ENCODE measurements at regions not wholly inside any gene's neighbourhood (a gene's known extent, or its start where the extent isn't known, plus 50 kb on each side); places are given as distances from the start of the nearest gene placed in this dataset.

GRCh38 chr2:105655244-105655643 lies 89.5 kb upstream of the NCK2 start:
- TF ChIP-seq FOXK1 (CRISPR knock-in tag; IDR thresholded peaks at IDR 0.05) (no peak), CTCF (IDR thresholded peaks at IDR 0.05) (no peak), ZNF396 (CRISPR knock-in tag; IDR thresholded peaks at IDR 0.05; ENCODE audit: borderline replicate concordance) (no peak), ZNF121 (CRISPR knock-in tag; IDR thresholded peaks at IDR 0.05) (no peak), NFYB (CRISPR knock-in tag; conservative IDR thresholded peaks at IDR 0.05; ENCODE audit: low read depth) (no peak)
- TF ChIP-seq, protein P1, sequence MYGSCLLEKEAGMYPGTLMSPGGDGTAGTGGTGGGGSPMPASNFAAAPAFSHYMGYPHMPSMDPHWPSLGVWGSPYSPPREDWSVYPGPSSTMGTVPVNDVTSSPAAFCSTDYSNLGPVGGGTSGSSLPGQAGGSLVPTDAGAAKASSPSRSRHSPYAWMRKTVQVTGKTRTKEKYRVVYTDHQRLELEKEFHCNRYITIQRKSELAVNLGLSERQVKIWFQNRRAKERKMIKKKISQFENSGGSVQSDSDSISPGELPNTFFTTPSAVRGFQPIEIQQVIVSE (CRISPR knock-in tag; IDR thresholded peaks at IDR 0.05; ENCODE audit: borderline replicate concordance), result no peak
- TF ChIP-seq, protein P2, sequence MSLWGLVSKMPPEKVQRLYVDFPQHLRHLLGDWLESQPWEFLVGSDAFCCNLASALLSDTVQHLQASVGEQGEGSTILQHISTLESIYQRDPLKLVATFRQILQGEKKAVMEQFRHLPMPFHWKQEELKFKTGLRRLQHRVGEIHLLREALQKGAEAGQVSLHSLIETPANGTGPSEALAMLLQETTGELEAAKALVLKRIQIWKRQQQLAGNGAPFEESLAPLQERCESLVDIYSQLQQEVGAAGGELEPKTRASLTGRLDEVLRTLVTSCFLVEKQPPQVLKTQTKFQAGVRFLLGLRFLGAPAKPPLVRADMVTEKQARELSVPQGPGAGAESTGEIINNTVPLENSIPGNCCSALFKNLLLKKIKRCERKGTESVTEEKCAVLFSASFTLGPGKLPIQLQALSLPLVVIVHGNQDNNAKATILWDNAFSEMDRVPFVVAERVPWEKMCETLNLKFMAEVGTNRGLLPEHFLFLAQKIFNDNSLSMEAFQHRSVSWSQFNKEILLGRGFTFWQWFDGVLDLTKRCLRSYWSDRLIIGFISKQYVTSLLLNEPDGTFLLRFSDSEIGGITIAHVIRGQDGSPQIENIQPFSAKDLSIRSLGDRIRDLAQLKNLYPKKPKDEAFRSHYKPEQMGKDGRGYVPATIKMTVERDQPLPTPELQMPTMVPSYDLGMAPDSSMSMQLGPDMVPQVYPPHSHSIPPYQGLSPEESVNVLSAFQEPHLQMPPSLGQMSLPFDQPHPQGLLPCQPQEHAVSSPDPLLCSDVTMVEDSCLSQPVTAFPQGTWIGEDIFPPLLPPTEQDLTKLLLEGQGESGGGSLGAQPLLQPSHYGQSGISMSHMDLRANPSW (CRISPR knock-in tag; conservative IDR thresholded peaks at IDR 0.05; ENCODE audit: low read depth), result no peak
- TF ChIP-seq, protein P3, sequence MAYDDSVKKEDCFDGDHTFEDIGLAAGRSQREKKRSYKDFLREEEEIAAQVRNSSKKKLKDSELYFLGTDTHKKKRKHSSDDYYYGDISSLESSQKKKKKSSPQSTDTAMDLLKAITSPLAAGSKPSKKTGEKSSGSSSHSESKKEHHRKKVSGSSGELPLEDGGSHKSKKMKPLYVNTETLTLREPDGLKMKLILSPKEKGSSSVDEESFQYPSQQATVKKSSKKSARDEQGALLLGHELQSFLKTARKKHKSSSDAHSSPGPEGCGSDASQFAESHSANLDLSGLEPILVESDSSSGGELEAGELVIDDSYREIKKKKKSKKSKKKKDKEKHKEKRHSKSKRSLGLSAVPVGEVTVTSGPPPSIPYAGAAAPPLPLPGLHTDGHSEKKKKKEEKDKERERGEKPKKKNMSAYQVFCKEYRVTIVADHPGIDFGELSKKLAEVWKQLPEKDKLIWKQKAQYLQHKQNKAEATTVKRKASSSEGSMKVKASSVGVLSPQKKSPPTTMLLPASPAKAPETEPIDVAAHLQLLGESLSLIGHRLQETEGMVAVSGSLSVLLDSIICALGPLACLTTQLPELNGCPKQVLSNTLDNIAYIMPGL (CRISPR knock-in tag; IDR thresholded peaks at IDR 0.05), result no peak
- TF ChIP-seq, protein P4, sequence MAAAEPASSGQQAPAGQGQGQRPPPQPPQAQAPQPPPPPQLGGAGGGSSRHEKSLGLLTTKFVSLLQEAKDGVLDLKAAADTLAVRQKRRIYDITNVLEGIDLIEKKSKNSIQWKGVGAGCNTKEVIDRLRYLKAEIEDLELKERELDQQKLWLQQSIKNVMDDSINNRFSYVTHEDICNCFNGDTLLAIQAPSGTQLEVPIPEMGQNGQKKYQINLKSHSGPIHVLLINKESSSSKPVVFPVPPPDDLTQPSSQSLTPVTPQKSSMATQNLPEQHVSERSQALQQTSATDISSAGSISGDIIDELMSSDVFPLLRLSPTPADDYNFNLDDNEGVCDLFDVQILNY (CRISPR knock-in tag; IDR thresholded peaks at IDR 0.05), result no peak

Measured in WTC11 (cell line).